Fibroblast of skin of right biceps (primary cell): ENCODE measurements at regions not wholly inside any gene's neighbourhood (a gene's known extent, or its start where the extent isn't known, plus 50 kb on each side); places are given as distances from the start of the nearest gene placed in this dataset.
"Not testable (repeated sequence)": the region's sequence is repeated elsewhere in the genome, so short reads cannot be mapped to it uniquely, and the experiment has no call there.

ENCODE experiments used
- DNase-seq: peaks from one replicate; pipeline ENCODE4 v3.0.0-alpha.2; 2013

GRCh38 chr6:4676016-4676415 lies 100.2 kb upstream of the CDYL start:
- no peak for DNase-seq

- DNase-seq: no peak
These were observed 101.1 kb upstream of the CDYL start for GRCh38 chr6:4675121-4675520.

DNA sequence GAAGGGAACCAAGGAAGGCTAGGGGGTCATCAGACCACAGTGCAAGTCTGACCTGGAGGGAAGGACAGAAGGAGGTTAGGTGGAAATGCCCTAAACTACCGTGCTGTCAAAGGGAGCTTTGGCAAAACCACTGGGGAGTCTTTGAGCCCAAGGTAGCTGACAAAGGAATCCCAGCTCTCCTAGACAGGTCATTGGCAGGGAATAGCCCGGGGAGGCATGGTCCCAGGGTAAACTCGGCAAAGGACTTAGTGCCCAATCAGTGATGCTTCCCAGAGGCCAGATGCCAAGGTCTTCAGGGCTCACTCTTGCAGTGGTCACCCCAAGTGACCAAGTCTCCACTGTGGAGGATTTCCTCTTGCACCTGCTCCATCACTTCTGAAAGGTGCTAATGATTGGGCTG lies 102.3 kb upstream of the CDYL start:
- no peak for DNase-seq

GRCh38 chr6:4672772-4673171 lies 103.4 kb upstream of the CDYL start:
- no peak for DNase-seq

DNA sequence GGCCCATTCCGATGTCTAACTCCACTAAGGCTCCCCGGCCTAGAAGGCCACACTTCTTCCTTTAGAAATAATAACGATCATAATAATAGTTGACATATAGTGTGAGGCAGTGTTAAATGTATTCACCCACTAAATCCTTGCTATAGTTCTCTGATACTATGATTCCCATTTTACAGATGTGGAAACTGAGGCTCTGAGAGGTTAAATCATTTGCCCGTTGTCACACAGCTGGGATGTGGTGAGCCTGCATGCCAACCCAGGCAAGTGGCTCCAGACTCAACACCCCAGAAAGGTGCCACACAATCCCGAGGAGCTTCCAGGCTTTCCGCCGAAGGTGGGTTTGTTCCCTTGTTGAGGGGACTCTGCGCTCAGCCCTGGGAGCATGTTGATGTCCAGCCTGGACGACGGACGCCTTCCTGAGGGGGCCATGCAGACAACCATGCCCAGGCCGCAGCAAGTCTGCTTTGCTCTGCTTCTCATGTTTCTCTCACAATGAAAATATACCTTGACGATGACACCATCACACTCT lies 104.6 kb upstream of the CDYL start:
- no peak for DNase-seq

GRCh38 chr6:4670824-4671409 lies 105.3 kb upstream of the CDYL start:
- no peak for DNase-seq

GRCh38 chr6:4670290-4670689 lies 105.9 kb upstream of the CDYL start:
- DNase-seq: no peak

DNA sequence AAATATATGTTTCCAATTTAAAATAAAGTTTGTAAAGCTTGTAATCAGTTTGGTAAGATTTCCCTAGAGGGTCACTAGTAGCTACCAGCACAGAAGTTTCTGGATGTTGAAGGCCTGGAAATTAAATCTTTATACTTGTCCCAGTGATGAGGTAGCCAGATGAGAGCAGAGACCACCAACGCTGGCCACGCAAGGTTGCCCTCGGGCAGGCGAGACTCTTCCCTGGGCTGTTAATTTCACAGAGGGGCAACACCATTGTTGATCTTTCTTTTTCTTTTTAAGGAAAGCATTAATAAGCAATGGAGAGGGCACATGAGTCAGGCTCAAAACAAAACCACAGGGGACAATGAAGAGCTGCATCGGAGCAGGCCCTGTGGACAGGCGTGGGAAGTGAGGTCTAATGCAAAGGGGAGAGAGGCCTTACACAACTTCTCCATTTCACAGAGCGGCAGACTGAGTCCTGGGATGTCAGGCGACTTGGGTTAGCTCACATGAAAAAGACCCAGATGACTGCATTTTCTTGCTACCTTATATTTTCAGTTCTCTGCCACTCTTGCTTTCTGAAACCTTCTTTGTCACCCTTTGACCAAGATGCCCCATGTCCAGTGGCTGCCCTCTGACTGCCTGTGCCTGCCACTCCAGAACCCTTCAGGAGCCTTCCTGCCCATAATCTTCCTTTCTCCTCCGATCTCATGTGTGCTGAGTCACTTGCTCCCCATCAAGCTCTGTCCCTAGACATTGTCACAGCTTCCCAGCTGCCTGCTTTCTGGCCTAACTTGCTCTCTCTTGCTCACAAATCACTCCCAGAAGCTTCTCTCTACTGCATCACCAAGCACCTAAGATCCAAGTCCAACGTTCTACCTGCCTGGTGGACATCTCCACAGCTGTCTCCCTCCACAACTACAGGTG lies 107.7 kb upstream of the CDYL start:
- peak; percentile 20 for DNase-seq

DNA sequence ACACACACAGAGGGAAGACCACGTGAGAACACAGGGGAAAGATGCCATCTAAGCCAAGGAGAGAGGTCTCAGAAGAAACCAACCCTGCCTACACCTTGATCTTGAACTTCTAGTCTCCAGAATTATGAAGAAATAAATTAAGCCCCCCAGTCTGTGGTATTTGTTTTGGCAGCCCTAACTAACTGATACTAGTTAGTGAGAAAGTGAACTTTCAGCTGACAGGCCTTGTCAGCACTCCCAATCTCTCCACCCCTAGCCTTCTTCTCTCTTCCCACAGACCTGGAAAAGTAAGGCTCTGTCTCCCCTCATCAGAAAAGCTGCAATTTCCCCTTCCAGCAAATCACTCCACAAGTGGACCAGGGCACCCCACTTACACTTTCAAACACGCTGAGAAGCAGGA lies 108.6 kb upstream of the CDYL start:
- DNase-seq: no peak

DNA sequence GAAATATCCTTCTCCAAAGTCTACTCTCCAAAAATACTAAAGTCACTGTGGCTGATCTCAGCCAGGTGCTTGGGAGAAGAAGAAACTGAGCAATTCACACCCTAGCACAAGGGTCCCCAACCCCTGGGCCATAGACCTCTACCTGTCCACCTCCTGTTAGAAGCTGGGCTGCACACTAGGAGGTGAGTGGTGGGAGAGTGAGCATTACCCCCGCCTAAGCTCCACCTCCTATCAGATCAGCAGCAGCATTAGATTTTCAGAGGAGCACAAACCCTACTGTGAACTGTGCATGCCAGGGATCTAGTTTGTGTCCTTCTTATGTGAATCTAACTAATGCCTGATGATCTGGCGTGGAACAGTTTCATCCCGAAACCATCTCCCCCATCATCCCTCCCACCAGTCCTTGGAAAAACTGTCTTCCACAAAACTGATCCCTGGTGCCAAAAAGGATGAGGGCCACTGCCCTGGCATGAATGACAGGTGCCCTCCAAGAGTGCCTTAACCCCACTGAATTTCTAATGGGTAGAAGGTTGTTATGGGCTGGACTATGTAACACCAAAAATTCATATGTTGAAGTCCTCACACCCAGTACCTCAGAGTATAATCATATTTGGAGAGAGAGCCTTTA lies 109.2 kb upstream of the CDYL start:
- no peak for DNase-seq

- DNase-seq: peak; percentile 36
These were observed 110.5 kb upstream of the CDYL start for GRCh38 chr6:4665489-4666417.

DNA sequence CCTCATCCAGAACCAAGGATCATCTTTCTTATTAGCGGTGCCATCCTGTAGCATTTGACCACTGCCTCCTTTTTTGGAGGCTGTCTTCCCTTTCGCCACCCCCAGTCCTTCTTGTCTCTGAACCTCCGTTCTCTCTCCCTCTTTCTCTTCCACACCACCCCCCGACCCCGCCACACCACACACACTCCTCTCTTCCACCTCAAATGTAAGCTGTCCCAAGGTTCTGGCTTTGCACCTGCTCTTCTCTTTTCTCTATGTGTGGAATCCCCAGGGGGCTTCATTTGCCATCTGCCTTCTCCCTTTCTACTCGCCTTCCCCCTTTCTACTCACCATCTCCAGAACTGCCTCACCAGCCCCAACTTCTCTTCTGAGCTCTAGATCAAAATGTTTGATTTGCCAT lies 111.3 kb upstream of the CDYL start:
- DNase-seq: no peak

- DNase-seq: peak; percentile 67
These were observed 112.0 kb upstream of the CDYL start for GRCh38 chr6:4664117-4664626.

DNA sequence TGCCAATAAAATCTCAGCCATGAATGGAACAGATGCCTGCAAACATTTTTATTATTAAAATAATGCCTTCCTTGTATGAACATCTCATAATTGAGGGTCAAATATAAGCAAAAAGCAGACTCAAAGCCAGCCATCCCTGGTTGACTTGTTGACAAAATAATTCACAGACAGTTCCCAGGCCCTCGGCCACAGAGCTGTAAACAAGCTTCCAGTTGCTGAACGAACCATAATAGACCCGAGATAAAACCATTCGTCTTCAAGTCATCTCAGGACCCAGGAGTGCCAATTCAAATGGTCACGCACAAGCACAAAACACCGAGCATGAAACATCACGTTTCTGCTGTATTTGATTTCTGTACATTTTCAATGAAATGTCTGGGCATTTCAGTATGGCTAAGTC lies 113.3 kb upstream of the CDYL start:
- no peak for DNase-seq

- no peak for DNase-seq
These were observed 114.8 kb upstream of the CDYL start for GRCh38 chr6:4661391-4661790.

GRCh38 chr6:4660377-4661321 lies 115.6 kb upstream of the CDYL start:
- no peak for DNase-seq

- DNase-seq: not testable (repeated sequence)
These were observed 116.5 kb upstream of the CDYL start for GRCh38 chr6:4659719-4660118.

DNA sequence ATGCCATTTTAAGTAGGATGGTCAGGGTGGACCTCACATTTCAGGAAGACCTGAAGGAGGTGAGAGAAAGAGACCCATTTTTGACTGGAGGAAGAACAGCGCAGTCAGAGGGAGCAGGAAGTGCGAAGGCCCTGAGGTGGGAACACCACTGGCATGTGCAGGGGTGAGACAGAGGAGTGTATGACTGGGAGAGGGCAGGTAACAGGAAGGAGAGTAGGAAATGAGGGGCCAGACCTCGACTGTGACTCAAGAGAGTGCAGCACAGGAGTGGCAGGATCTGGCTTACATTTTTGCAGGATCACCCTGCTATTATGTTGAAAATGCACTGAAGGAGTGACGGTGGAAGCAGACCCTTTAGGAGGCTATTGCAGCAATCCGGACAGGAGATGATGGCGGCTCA lies 117.7 kb upstream of the CDYL start:
- no peak for DNase-seq

GRCh38 chr6:4656106-4656505 lies 120.1 kb upstream of the CDYL start:
- no peak for DNase-seq

GRCh38 chr6:4655196-4656025 lies 120.8 kb upstream of the CDYL start:
- DNase-seq: no peak
